Liver (tissue), 8 donors: ENCODE measurements at regions not wholly inside any gene's neighbourhood (a gene's known extent, or its start where the extent isn't known, plus 50 kb on each side); places are given as distances from the start of the nearest gene placed in this dataset.

Experiments used
- DNase-seq: peaks from one replicate; pipeline ENCODE4 v3.0.0-alpha.2; 2017; ENCODE audit warnings: low spot score
- H3K27ac ChIP-seq, 2 donors: one replicate each; pipeline ENCODE4 v1.7.0; 2013; ENCODE audit warnings: inconsistent platforms in 2 of 2, low read length in 2 of 2, control low read depth in 1 of 2, low read depth in 1 of 2, mild to moderate bottlenecking in 1 of 2
- H3K27me3 ChIP-seq, 4 donors: one replicate each; pipeline versions ENCODE4 v1.6.1 to v1.7.0; 2013; ENCODE audit warnings: low read length in 3 of 4, inconsistent platforms in 1 of 4, mild to moderate bottlenecking in 1 of 4, moderate library complexity in 1 of 4; ENCODE audit not compliant: control insufficient read depth in 4 of 4, insufficient read depth in 4 of 4
- H3K36me3 ChIP-seq, 4 donors: one replicate each; pipeline versions ENCODE4 v1.6.1 to v1.7.0; 2013; ENCODE audit warnings: low read length in 3 of 4, mild to moderate bottlenecking in 3 of 4, low read depth in 1 of 4, moderate library complexity in 1 of 4; ENCODE audit not compliant: control insufficient read depth in 4 of 4, insufficient read depth in 3 of 4
- H3K4me1 ChIP-seq, 4 donors: one replicate each; pipeline versions ENCODE4 v1.6.1 to v1.7.0; 2013; ENCODE audit warnings: low read length in 3 of 4, mild to moderate bottlenecking in 3 of 4, moderate library complexity in 1 of 4; ENCODE audit not compliant: control insufficient read depth in 4 of 4, insufficient read depth in 4 of 4
- H3K4me3 ChIP-seq, 3 donors: one replicate each; pipeline versions ENCODE4 v1.6.1 to v1.7.0; 2013; ENCODE audit warnings: low read length in 3 of 3, control low read depth in 1 of 3, low read depth in 1 of 3, mild to moderate bottlenecking in 1 of 3
- H3K9ac ChIP-seq, 2 donors: one replicate each; pipeline ENCODE4 v1.7.0; 2013; ENCODE audit warnings: low read length in 2 of 2, mild to moderate bottlenecking in 2 of 2, moderate library complexity in 2 of 2, control low read depth in 1 of 2, low read depth in 1 of 2
- H3K9me3 ChIP-seq, 4 donors: one replicate each; pipeline versions ENCODE4 v1.6.1 to v1.7.0; 2013; ENCODE audit warnings: low read length in 3 of 4; ENCODE audit not compliant: control insufficient read depth in 4 of 4
- CTCF ChIP-seq: fragments of 150-350 bp; IDR thresholded peaks from 2 replicates; pipeline ENCODE4 v1.5.1; 2017; ENCODE audit warnings: improper control_type of control experiment, low read depth, low read length; ENCODE audit not compliant: missing input control
- EGR1 ChIP-seq, 2 donors: IDR thresholded peaks; 2 replicates each; pipeline ENCODE4 v1.6.1; 2016 to 2018; ENCODE audit warnings: antibody characterized with exemption in 2 of 2, low read depth in 2 of 2
- FOXA1 ChIP-seq: IDR thresholded peaks from 2 replicates; pipeline ENCODE4 v1.6.1; 2016; ENCODE audit warnings: antibody characterized with exemption
- FOXA2 ChIP-seq: IDR thresholded peaks from 2 replicates; pipeline ENCODE4 v1.6.1; 2016; ENCODE audit warnings: antibody characterized with exemption
- GABPA ChIP-seq, 2 donors: IDR thresholded peaks in 1 of 2; conservative IDR thresholded peaks in 1 of 2; 2 replicates each; pipeline ENCODE4 v1.6.1; 2016; ENCODE audit warnings: antibody characterized with exemption in 2 of 2, mild to moderate bottlenecking in 1 of 2, moderate library complexity in 1 of 2
- HNF4A ChIP-seq, 2 donors: conservative IDR thresholded peaks; 2 replicates each; pipeline ENCODE4 v1.6.1; 2016; ENCODE audit warnings: antibody characterized with exemption in 2 of 2, mild to moderate bottlenecking in 2 of 2
- HNF4G ChIP-seq: IDR thresholded peaks from 2 replicates; pipeline ENCODE4 v1.6.1; 2016; ENCODE audit warnings: antibody characterized with exemption
- JUND ChIP-seq, 2 donors: IDR thresholded peaks; 2 replicates each; pipeline ENCODE4 v1.6.1; 2016; ENCODE audit warnings: antibody characterized with exemption in 2 of 2
- NR2F2 ChIP-seq: IDR thresholded peaks from 2 replicates; pipeline ENCODE4 v1.6.1; 2016; ENCODE audit warnings: antibody characterized with exemption
- RAD21 ChIP-seq, 2 donors: IDR thresholded peaks; 2 replicates each; pipeline ENCODE4 v1.6.1; 2016; ENCODE audit warnings: antibody characterized with exemption in 2 of 2, mild to moderate bottlenecking in 2 of 2
- REST ChIP-seq: IDR thresholded peaks from 2 replicates; pipeline ENCODE4 v1.6.1; 2016; ENCODE audit warnings: antibody characterized with exemption, mild to moderate bottlenecking
- RXRA ChIP-seq, 2 donors: IDR thresholded peaks; 2 replicates each; pipeline ENCODE4 v1.6.1; 2017 to 2018; ENCODE audit warnings: antibody characterized with exemption in 2 of 2, mild to moderate bottlenecking in 1 of 2
- SP1 ChIP-seq: IDR thresholded peaks from 2 replicates; pipeline ENCODE4 v1.6.1; 2018; ENCODE audit warnings: antibody characterized with exemption, mild to moderate bottlenecking
- TAF1 ChIP-seq: conservative IDR thresholded peaks from 2 replicates; pipeline ENCODE4 v1.6.1; 2016; ENCODE audit warnings: antibody characterized with exemption, mild to moderate bottlenecking
- YY1 ChIP-seq: IDR thresholded peaks from 2 replicates; pipeline ENCODE4 v1.6.1; 2016; ENCODE audit warnings: antibody characterized with exemption, mild to moderate bottlenecking
- WGBS: extraction: QIAGEN DNeasy Blood & Tissue Kit; methylation state at CpG from one replicate; pipeline ENCODE4 v1.1.7; 2013; 5-methylcytosine and 5-hydroxymethylcytosine counted together
- TF ChIP-seq, protein P1 (sequence below): IDR thresholded peaks from 2 replicates; pipeline ENCODE4 v1.6.1; 2016; ENCODE audit warnings: antibody characterized with exemption
- TF ChIP-seq, protein P2 (sequence below): IDR thresholded peaks from 2 replicates; pipeline ENCODE4 v1.6.1; 2016; ENCODE audit warnings: antibody characterized with exemption
- TF ChIP-seq, protein P3 (sequence below): IDR thresholded peaks from 2 replicates; pipeline ENCODE4 v1.6.1; 2016; ENCODE audit warnings: antibody characterized with exemption
- donor health status: healthy.
- donor health status: healthy.
- donor health status: healthy.
- donor health status: healthy.
- donor health status: healthy.

DNA sequence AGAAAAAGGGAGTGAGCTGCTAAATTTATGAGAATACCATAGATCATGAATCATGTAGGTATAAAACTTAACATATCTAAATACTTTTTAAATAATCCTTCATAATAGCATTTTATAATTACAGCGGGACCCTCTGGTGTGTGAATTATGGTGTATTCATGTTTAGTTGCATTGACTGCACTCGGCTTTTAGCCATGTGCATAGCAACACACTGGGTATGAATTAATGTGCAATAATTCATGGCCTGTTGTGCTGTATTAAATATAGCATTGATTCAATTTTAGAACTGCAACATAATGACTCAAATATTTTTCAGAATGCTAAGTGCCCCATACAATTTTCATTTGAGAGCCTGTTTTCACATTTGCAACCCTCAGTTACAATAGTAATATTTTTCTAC lies 249.6 kb upstream of the G2E3 start:
- Histone ChIP-seq H3K9ac (no peak overlapping the region), H3K36me3 (no peaks in the 10 kb centered on the region), H3K4me3 (no peak overlapping the region), H3K27ac (no peak overlapping the region), H3K9me3 (no peaks in the 10 kb centered on the region), H3K4me1 (no peaks in the 10 kb centered on the region), H3K27me3 (no peaks in the 10 kb centered on the region)
- WGBS = 78% methylated on average over 2 of the region's 2 CpGs
- TF ChIP-seq RAD21 (IDR thresholded peaks at IDR 0.05) (no peak), TAF1 (no peak), RXRA (IDR thresholded peaks at IDR 0.05) (no peak)
- no peak for DNase-seq

DNA sequence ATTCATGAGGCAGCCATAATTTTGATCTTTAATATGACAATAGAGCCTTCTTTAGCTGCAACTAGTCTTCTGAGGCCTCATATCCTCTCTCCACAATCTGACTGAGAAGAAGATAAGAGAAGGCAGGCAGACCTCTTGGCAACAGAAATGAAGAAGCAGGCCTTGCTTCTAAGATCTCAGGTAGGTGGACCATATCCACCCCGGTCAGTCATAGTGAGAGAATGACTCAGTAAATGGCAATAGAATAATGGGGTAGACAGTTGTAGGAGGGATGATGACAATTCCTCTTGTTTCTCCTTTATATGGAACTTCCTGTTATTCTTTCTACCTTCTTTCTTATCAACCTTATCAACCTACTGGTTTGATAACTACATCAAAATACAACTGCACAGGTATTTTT lies 246.7 kb upstream of the G2E3 start:
- Histone ChIP-seq H3K36me3 (no peaks in the 10 kb centered on the region), H3K9ac (no peak overlapping the region), H3K4me3 (no peak overlapping the region), H3K4me1 (no peaks in the 10 kb centered on the region), H3K9me3 (no peaks in the 10 kb centered on the region), H3K27me3 (no peaks in the 10 kb centered on the region), H3K27ac (no peak overlapping the region)
- DNase-seq = no peak
- no peak for TF ChIP-seq CTCF
- TF ChIP-seq REST = no peak
- no peak for TF ChIP-seq FOXA1
- TF ChIP-seq, protein P1, sequence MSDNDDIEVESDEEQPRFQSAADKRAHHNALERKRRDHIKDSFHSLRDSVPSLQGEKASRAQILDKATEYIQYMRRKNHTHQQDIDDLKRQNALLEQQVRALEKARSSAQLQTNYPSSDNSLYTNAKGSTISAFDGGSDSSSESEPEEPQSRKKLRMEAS = no peak
- TF ChIP-seq, protein P2, sequence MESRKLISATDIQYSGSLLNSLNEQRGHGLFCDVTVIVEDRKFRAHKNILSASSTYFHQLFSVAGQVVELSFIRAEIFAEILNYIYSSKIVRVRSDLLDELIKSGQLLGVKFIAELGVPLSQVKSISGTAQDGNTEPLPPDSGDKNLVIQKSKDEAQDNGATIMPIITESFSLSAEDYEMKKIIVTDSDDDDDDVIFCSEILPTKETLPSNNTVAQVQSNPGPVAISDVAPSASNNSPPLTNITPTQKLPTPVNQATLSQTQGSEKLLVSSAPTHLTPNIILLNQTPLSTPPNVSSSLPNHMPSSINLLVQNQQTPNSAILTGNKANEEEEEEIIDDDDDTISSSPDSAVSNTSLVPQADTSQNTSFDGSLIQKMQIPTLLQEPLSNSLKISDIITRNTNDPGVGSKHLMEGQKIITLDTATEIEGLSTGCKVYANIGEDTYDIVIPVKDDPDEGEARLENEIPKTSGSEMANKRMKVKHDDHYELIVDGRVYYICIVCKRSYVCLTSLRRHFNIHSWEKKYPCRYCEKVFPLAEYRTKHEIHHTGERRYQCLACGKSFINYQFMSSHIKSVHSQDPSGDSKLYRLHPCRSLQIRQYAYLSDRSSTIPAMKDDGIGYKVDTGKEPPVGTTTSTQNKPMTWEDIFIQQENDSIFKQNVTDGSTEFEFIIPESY = no peak
- TF ChIP-seq NR2F2 = no peak
- no peak for TF ChIP-seq FOXA2
- TF ChIP-seq HNF4A (conservative IDR thresholded peaks at IDR 0.05) = no peak
- no peak for TF ChIP-seq TAF1
- TF ChIP-seq GABPA (IDR thresholded peaks at IDR 0.05 in 1 of 2, conservative IDR thresholded peaks at IDR 0.05 in 1 of 2) = no peak
- TF ChIP-seq RAD21 (IDR thresholded peaks at IDR 0.05) = no peak
- TF ChIP-seq, protein P3, sequence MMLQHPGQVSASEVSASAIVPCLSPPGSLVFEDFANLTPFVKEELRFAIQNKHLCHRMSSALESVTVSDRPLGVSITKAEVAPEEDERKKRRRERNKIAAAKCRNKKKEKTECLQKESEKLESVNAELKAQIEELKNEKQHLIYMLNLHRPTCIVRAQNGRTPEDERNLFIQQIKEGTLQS = no peak
- no peak for TF ChIP-seq JUND (IDR thresholded peaks at IDR 0.05)
- TF ChIP-seq EGR1 (IDR thresholded peaks at IDR 0.05; ENCODE audit: low read depth in 2 of 2) = no peak
- TF ChIP-seq YY1 = no peak
- no peak for TF ChIP-seq HNF4G
- TF ChIP-seq RXRA (IDR thresholded peaks at IDR 0.05) = no peak
- no peak for TF ChIP-seq SP1
- WGBS = 91% methylated on average over 1 of the region's 1 CpG
